Suprapubic skin (tissue), 3 donors: ENCODE measurements at regions not wholly inside any gene's neighbourhood (a gene's known extent, or its start where the extent isn't known, plus 50 kb on each side); places are given as distances from the start of the nearest gene placed in this dataset.

Source experiments
- CTCF ChIP-seq, 2 donors: fragments of 200-600 bp in 1 of 2; fragments of 450-650 bp in 1 of 2; sonication (generic) in 1 of 2; IDR thresholded peaks; one replicate each; pipeline ENCODE4 v1.5.1; 2016 to 2019; ENCODE audit warnings: antibody characterized with exemption in 2 of 2, mild to moderate bottlenecking in 1 of 2, moderate library complexity in 1 of 2
- EP300 ChIP-seq: sonication (generic); formaldehyde crosslinking; IDR thresholded peaks from one replicate; pipeline ENCODE4 v1.6.1; 2017; ENCODE audit warnings: antibody characterized with exemption

- no peak for TF ChIP-seq CTCF (IDR thresholded peaks at IDR 0.05)
- no peak for TF ChIP-seq EP300
Observed at GRCh38 chr14:43105305-43105704, 1401.8 kb downstream of the FSCB start.
